ENCODE measurements at regions not wholly inside any gene's neighbourhood (a gene's known extent, or its start where the extent isn't known, plus 50 kb on each side); places are given as distances from the start of the nearest gene placed in this dataset.
"Not testable (repeated sequence)": the region's sequence is repeated elsewhere in the genome, so short reads cannot be mapped to it uniquely, and the experiment has no call there.

- Mint-ChIP-seq H3K27me3 (ENCODE audit: low read depth) (no peaks in the 10 kb centered on the region), H3K4me1 (no peaks in the 10 kb centered on the region), H3K4me3 (no peak overlapping the region), H3K27ac (ENCODE audit: unreplicated experiment) (no peak overlapping the region), H3K36me3 (ENCODE audit: low read depth) (no peaks in the 10 kb centered on the region), H3K9me3 (no peaks in the 10 kb centered on the region)
- DNase-seq (ENCODE audit: low read depth, low spot score), result no peak
- no peak for TF ChIP-seq CTCF (conservative IDR thresholded peaks at IDR 0.05)
These were observed 375.2 kb upstream of the EPHA3 start for GRCh38 chr3:88732186-88732585.

GRCh38 chr3:88742106-88742505 lies 365.3 kb upstream of the EPHA3 start:
- DNase-seq (ENCODE audit: low read depth, low spot score), result no peak
- TF ChIP-seq CTCF (conservative IDR thresholded peaks at IDR 0.05), result no peak
- no peaks in the 10 kb centered on the region for H3K27me3 Mint-ChIP-seq (ENCODE audit: low read depth)
- no peak overlapping the region for H3K27ac Mint-ChIP-seq (ENCODE audit: unreplicated experiment)
- H3K36me3 Mint-ChIP-seq (ENCODE audit: low read depth), result no peaks in the 10 kb centered on the region
- no peaks in the 10 kb centered on the region for H3K4me1 Mint-ChIP-seq
- H3K4me3 Mint-ChIP-seq, result no peak overlapping the region
- peaks cover 3% of the 10 kb centered on the region for H3K9me3 Mint-ChIP-seq

GRCh38 chr3:88742674-88743507 lies 364.5 kb upstream of the EPHA3 start:
- H3K4me1 Mint-ChIP-seq, result no peaks in the 10 kb centered on the region
- H3K9me3 Mint-ChIP-seq, result no peaks in the 10 kb centered on the region
- no peak for DNase-seq (ENCODE audit: low read depth, low spot score)
- H3K4me3 Mint-ChIP-seq, result no peak overlapping the region
- H3K36me3 Mint-ChIP-seq (ENCODE audit: low read depth), result no peaks in the 10 kb centered on the region
- no peak for TF ChIP-seq CTCF (conservative IDR thresholded peaks at IDR 0.05)
- no peak overlapping the region for H3K27ac Mint-ChIP-seq (ENCODE audit: unreplicated experiment)
- no peaks in the 10 kb centered on the region for H3K27me3 Mint-ChIP-seq (ENCODE audit: low read depth)

- Mint-ChIP-seq H3K36me3 (ENCODE audit: low read depth) (peaks cover 3% of the 10 kb centered on the region), H3K27ac (ENCODE audit: unreplicated experiment) (no peak overlapping the region), H3K4me1 (no peaks in the 10 kb centered on the region), H3K4me3 (no peak overlapping the region), H3K27me3 (ENCODE audit: low read depth) (no peaks in the 10 kb centered on the region), H3K9me3 (peaks cover 5% of the 10 kb centered on the region)
- no peak for DNase-seq (ENCODE audit: low read depth, low spot score)
- TF ChIP-seq CTCF (conservative IDR thresholded peaks at IDR 0.05), result no peak
These were observed 362.5 kb upstream of the EPHA3 start for GRCh38 chr3:88744896-88745295.

GRCh38 chr3:88747145-88747544 lies 360.3 kb upstream of the EPHA3 start:
- H3K27ac Mint-ChIP-seq (ENCODE audit: unreplicated experiment); H3K4me3 Mint-ChIP-seq; H3K9me3 Mint-ChIP-seq; H3K36me3 Mint-ChIP-seq (ENCODE audit: low read depth); H3K27me3 Mint-ChIP-seq (ENCODE audit: low read depth); H3K4me1 Mint-ChIP-seq; DNase-seq (ENCODE audit: low read depth, low spot score): not testable (repeated sequence)

- Mint-ChIP-seq H3K9me3 (peaks cover 8% of the 10 kb centered on the region), H3K4me1 (no peaks in the 10 kb centered on the region), H3K36me3 (ENCODE audit: low read depth) (peaks cover 3% of the 10 kb centered on the region), H3K4me3 (no peak overlapping the region), H3K27ac (ENCODE audit: unreplicated experiment) (no peak overlapping the region), H3K27me3 (ENCODE audit: low read depth) (no peaks in the 10 kb centered on the region)
- DNase-seq (ENCODE audit: low read depth, low spot score), result no peak
- no peak for TF ChIP-seq CTCF (conservative IDR thresholded peaks at IDR 0.05)
These were observed 348.7 kb upstream of the EPHA3 start for GRCh38 chr3:88758676-88759075.

All from neural crest cell (in vitro differentiated cells).